Right renal pelvis (tissue), 4 donors: ENCODE measurements at regions not wholly inside any gene's neighbourhood (a gene's known extent, or its start where the extent isn't known, plus 50 kb on each side); places are given as distances from the start of the nearest gene placed in this dataset.
"Not testable (repeated sequence)": the region's sequence is repeated elsewhere in the genome, so short reads cannot be mapped to it uniquely, and the experiment has no call there.

Experiments used
- DNase-seq, 4 donors: peaks; one replicate each; pipeline ENCODE4 v3.0.0-alpha.2; 2013; ENCODE audit warnings: low read depth in 4 of 4, low spot score in 3 of 4, missing footprints in 1 of 4

DNA sequence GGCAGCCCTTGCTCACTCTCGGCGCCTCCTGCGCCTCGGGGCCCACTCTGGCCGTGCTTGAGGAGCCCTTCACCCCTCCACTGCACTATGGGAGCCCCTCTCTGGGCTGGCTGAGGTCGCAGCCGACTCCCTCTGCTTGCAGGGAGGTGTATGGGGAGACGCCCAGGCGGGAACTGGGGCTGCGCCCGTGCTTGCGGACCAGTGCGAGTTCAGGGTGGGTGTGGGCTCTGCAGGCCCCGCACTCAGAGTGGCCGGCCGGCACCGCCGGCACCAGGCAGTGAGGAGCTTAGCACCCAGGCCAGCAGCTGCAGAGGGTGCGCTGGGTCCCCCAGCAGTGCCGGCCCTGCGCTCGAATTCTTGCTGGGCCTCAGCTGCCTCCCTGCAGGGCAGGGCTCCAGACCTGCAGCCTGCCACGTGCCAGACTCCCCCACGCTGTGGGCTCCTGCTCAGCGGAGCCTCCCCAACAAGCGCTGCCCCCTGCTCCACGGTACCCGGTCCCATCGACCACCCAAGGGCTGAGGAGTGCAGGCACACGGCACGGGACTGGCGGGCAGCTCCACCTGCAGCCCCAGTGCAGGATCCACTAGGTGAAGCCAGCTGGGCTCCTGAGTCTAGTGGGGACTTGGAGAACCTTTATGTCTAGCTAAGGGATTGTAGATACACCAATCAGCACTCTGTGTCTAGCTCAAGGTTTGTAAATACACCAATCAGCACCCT lies 54.0 kb upstream of the WWC2 start:
- not testable (repeated sequence) for DNase-seq

DNA sequence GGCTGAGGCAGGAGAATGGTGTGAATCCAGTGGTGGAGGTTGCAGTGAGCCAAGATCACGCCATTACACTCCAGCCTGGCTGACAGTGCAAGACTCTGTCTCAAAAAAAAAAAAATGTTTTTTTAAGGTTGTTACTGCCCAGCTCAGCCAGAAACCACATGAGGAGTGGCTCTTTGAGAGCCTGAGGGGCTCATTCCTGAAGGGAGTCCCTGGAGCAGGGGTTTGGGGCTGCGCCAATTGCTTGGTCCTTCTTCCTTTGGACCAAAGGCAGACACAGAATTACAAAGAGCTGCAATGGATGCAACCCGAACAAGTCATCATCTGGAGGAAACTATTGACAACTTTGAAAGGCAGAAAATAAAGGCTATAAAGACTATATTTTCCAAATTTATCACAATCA lies 60.6 kb upstream of the WWC2 start:
- no peak for DNase-seq

GRCh38 chr4:183035726-183036415 lies 63.2 kb upstream of the WWC2 start:
- DNase-seq: no peak

- DNase-seq: peak in 3 of 4 donors; percentile 3 to 20 (median 7)
Observed at GRCh38 chr4:183035256-183035655, 63.8 kb upstream of the WWC2 start.

DNA sequence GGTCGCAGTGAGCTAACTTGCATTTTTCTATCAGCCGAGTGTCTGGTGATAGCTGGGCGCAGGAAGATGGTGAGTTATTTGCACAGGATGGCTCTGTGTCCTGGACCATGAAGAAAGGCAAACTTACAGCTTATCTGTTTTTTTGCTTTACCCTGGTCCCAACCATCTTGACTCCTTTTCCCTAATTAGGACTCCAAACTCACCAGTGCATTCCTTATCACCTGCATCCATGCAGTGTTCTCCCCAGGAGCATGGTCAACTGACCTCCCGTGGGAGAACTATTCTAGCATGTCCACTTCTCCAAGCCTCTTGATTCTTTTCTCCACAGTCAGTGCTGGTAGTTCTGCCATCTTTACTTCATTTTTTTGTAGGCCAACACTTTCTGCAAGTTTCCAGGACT lies 68.2 kb upstream of the WWC2 start:
- DNase-seq: no peak

DNA sequence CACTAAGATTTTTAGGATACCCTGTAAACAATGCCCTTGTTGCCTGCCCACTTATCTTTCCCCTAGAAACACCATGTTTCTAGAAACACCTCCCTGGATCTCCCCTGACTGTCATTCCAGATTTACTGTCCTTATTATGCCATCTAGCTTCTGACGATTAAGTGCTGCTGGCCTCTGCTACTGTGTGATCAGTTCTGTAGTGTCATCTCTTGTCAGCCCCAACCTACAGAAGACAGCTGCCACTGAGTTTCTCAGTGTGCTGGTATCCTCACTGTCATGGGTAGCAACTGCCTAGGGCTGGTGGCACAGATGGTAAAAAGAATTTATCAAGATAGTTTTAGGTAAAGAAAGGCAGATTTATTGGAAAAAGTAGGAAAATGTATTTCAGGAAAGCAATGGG lies 68.7 kb upstream of the WWC2 start:
- DNase-seq: no peak

DNA sequence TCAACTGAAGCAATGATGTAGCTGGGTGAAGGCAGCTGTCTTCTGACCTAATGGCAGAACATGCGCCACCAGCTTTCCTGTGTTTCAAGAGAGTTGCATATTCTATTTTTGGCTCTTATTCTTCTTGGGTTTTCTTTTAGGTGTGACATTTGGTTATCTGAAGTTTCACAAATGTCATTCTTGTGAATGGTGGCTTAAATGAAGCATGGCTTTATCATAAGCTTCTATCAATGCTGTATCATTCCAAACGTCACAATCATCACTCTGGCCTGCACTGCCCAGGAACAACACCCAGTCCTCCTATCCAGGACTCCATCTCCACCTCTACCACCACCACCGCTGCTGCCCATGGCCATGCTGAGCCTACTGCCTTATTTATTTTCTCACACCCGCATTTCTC lies 69.7 kb upstream of the WWC2 start:
- DNase-seq: no peak

DNA sequence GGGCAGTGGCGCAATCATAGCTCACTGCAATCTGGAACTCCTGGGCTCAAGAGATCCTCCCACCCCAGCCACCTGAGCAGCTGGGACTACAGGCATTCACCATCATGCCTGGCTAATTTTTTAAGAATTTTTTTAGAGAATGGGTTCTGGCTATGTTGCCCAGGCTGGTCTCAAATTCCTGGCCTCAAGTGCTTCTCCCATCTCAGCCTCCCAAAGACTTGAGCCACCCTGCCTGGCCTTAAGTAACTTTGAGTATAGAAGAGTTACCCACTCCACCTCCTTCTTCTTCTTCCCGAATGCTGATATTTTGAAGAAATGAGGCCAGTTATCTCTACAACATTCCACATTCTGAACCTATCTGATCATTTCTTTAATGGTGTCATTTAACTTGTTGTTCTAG lies 72.4 kb upstream of the WWC2 start:
- no peak for DNase-seq

- no peak for DNase-seq
Observed at GRCh38 chr4:183022617-183023016, 76.4 kb upstream of the WWC2 start.

- no peak for DNase-seq
Observed at GRCh38 chr4:183017962-183018361, 81.1 kb upstream of the WWC2 start.

GRCh38 chr4:183014361-183015084 lies 84.5 kb upstream of the WWC2 start:
- DNase-seq: no peak

DNA sequence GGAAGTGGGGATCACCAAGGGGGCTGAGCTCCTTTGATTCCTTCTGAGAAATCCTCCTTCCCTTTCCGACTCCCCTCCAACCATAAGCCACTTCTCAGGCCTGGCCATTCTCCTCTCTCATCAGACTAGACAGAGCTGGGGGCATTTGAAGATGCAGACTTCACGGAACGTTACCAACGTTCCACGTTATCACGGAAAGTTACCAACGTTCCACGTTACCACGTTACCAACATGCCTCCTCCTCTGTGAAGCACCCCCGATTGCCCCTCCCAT lies 85.4 kb upstream of the WWC2 start:
- DNase-seq: no peak

DNA sequence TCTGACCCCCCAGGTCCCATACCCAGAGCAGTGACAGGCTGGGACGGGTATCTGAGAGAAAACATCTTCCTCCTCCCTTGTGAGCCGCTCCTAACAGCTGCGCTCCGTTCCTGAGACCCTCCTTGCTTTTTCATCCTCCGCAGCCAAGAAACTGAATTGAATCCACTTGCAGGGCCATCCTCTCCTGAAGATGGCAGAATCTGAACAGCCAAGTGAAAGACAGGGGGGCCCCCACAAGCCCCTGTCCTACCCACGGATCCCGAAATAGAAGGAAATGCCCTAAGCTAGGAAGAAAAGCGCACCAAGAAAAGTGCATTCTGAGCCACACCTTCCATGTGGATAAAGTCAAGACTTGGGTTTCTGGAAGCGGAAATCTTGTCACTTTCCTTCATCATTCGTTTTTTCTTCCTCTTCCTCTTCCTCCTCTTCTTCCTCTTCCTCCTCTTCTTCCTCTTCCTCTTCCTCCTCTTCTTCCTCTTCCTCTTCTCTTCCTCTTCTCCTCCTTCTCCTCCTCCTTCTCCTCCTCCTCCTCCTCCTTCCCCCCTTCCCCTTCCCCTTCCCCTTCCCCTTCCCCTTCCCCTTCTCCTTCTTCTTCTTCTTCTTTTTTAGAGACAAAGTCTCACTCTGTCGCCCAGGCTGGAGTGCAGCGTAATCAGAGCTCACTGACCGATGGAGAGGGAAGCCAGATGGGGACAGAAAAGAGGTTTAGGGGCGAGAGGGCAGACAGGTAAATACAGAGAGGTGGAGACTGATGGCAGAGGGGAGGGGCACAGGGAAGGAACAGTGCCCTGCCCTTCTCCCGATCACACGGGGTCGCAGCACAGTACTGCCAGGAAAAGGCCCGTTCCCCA lies 86.0 kb upstream of the WWC2 start:
- no peak for DNase-seq

- DNase-seq: no peak
Observed at GRCh38 chr4:183011213-183011907, 87.7 kb upstream of the WWC2 start.

DNA sequence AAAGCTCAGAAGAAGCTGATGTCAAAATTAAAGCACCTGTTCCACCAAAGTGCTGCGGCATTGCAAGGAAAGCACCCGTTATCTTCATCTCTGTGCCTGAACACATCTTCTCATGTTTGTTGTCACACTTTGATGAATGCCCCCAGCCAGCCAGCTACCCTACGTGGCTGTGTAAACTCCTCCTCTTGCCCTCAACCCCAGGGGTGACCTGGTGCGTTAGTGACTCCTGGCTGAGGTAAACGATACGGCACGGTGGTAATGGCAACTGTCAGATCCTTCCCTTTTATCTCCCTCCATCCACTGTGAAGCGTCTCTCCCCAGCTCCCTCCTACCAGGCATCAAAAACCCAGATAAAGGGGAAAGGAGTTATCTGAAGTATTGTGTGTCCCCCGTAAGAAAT lies 90.6 kb upstream of the WWC2 start:
- peak in 2 of 4 donors; percentile 10 for DNase-seq

DNA sequence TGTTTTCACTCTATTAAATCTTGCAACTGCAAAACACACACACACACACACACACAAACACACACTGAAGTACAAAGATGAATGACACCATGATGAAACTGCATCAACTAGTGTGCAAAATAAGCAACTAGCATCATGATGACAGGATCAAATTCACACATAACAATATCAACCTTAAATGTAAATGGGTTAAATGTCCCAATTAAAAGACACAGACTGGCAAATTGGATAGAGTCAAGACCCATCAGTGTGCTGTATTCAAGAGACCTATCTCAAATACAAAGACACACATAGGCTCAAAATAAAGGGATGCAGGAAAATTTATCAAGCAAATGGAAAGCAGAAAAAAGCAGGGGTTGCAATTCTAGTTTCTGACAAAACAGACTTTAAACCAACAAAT lies 87.2 kb upstream of the DCTD start:
- not testable (repeated sequence) for DNase-seq

DNA sequence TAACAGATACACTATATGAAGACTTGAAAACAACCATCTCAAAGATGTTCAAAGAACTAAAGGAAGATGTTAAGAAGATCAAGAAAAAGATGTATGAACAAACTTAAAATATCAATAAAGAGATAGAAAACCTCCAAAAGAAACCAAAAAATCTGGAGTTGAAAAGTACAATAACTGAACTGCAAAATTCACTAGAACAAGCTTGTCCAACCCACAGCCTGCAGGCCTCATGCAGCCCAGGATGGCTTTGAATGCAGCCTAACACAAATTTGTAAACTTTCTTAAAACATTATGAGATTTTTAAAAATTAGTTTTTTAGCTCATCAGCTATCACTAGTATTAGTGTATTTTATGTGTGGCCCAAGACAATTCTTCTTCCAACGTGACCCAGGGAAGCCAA lies 77.0 kb upstream of the DCTD start:
- no peak for DNase-seq

DNA sequence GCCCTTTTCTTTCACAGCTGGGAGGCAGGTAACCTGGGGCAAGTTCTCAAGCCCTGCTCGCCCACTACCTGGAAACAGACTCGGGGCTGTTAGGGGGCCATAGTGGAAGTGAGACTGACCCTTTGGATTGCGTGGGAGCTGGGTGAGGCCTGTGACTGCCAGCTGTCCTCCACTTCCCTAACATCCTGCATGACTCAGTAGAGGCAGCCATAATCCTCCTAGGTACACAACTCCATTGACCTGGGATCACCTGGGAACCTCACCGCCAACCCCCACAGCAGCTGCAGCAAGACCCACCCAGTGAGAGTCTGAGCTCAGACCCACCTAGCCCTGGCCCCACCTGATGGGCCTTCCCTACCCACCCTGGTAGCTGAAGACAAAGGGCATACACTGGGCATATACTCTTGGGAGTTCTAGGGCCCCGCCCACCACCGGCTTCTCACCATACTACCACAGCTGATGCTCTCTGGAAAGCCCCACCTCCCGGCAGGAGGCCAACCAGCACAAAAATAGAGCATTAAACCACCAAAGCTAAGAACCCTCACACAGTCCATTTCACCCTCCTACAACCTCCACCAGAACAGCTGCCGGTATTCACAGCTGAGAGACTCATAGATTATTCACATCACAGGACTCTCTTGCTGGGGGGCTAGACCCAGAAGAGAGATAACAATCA lies 61.1 kb upstream of the DCTD start:
- no peak for DNase-seq

- DNase-seq: no peak
Observed at GRCh38 chr4:182975806-182976205, 58.6 kb upstream of the DCTD start.

GRCh38 chr4:182973941-182974340 lies 56.8 kb upstream of the DCTD start:
- no peak for DNase-seq
